ENCODE measurements at regions not wholly inside any gene's neighbourhood (a gene's known extent, or its start where the extent isn't known, plus 50 kb on each side); places are given as distances from the start of the nearest gene placed in this dataset.
"Not testable (repeated sequence)": the region's sequence is repeated elsewhere in the genome, so short reads cannot be mapped to it uniquely, and the experiment has no call there.

DNA sequence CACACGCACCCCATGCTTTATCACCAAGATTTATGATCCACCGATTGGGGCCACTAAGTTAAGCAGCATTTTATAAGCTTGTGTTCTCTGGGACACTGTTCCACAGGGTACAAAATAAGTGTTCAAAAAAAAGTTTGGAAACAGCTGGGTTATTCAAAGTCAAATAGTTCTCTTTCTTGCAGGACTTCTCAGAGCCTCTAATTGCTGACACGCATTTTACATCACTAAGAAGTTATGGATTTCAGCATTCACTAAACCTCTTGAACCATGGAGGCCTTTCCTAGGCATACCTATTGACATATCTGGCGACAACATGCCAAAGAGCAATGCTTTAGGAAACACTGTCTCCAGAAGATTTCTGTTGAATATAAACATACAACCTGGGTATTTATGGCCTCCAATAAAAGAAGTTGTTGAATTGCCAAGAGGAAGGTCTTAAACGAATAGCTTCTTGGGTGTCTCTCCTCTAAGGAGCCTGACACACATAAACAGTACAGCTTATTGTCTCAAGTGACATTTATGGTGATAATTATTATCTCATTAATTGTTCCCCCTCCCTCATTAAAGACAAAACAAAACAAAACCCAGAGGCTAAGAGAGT lies 147.1 kb upstream of the ARHGAP20 start:
- Histone ChIP-seq H3K9ac (no peak overlapping the region), H3K4me2 (no peak overlapping the region), H3K27me3 (no peaks in the 10 kb centered on the region), H3K36me3 (no peaks in the 10 kb centered on the region), H3K4me1 (peaks cover 6 to 29% (median 19%) of the 10 kb centered on the region in 10 experiments; a peak in 18 of 20 replicates), H3K9me3 (replicated peaks in 1 of 11) (peaks cover 0 to 9% (median 0%) of the 10 kb centered on the region in 11 experiments; a peak in 2 of 22 replicates), H3K4me3 (no peak overlapping the region), H4K20me1 (no peaks in the 10 kb centered on the region), H3K27ac (no peak overlapping the region)
- no peak for TF ChIP-seq Cebpa-rat (IDR thresholded peaks at IDR 0.05)

DNA sequence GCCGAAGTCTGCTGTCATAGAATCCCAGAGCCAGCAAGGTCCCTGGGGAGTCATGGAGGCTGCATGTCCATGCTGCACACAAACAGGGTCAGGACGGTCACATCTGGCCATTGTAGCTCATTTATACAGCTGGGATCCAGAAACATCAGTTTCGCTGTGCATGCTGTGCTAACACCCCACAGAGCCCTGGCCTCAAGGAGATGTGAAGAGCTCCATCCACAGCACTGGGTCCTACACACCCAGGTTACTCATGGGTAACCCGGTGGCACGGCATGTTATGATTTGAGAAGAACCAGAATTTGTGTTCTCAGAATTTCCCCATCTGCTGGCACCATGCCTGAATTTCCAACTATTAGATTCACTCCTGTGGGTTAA lies 146.3 kb upstream of the ARHGAP20 start:
- no peaks in the 10 kb centered on the region for H3K36me3 ChIP-seq
- H3K9me3 ChIP-seq (replicated peaks in 1 of 11) = peaks cover 0 to 17% (median 6%) of the 10 kb centered on the region in 11 experiments; a peak in 8 of 22 replicates
- H3K9ac ChIP-seq = no peak overlapping the region
- H3K4me2 ChIP-seq = peak overlapping the region in 8 of 11 experiments; percentile 0 to 55 (median 26); a peak in 14 of 22 replicates
- no peak overlapping the region for H3K27ac ChIP-seq
- peaks cover 6 to 29% (median 19%) of the 10 kb centered on the region in 10 experiments; a peak in 18 of 20 replicates for H3K4me1 ChIP-seq
- no peaks in the 10 kb centered on the region for H4K20me1 ChIP-seq
- no peak for TF ChIP-seq Cebpa-rat (IDR thresholded peaks at IDR 0.05)
- no peak overlapping the region for H3K4me3 ChIP-seq
- H3K27me3 ChIP-seq = no peaks in the 10 kb centered on the region

DNA sequence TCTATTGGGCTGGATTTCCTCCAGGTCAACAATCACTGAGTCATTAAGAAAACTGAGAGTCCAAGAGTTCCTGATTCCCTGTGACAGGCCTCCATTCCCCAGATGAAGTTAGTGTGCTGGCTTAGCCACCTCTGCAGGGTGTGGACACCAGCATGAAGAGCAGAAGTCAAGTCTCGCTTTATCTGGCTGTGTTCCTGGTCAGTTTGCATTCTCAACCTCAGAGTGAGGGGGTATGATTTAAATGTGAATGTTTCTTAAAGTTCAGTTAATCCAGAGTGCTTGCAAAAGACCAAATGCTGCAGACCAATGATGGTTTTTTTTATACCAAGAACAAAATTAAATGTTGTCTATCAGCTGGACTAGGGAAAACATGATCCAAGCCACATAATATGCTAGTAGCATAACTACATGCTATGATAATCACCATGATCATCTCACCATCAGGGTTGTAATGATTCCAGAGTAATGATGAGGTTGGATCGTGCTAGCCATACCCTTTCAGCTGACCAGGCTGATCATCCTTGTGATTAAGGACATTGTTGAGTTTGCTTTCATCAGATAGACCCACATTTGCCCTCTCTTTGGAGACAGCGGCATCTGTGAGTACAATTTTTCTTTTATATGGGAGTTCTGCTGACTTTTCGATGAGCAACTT lies 145.8 kb upstream of the ARHGAP20 start:
- TF ChIP-seq Cebpa-rat (IDR thresholded peaks at IDR 0.05) = no peak
- H3K4me2 ChIP-seq = peak overlapping the region in 10 of 11 experiments; percentile 0 to 55 (median 26); a peak in 16 of 22 replicates
- H3K27me3 ChIP-seq = no peaks in the 10 kb centered on the region
- H3K4me1 ChIP-seq = peaks cover 7 to 29% (median 19%) of the 10 kb centered on the region in 10 experiments; a peak in 18 of 20 replicates
- no peak overlapping the region for H3K9ac ChIP-seq
- peaks cover 0 to 18% (median 6%) of the 10 kb centered on the region in 11 experiments; a peak in 9 of 22 replicates for H3K9me3 ChIP-seq (replicated peaks in 1 of 11)
- no peaks in the 10 kb centered on the region for H4K20me1 ChIP-seq
- no peak overlapping the region for H3K4me3 ChIP-seq
- no peak overlapping the region for H3K27ac ChIP-seq
- no peaks in the 10 kb centered on the region for H3K36me3 ChIP-seq

DNA sequence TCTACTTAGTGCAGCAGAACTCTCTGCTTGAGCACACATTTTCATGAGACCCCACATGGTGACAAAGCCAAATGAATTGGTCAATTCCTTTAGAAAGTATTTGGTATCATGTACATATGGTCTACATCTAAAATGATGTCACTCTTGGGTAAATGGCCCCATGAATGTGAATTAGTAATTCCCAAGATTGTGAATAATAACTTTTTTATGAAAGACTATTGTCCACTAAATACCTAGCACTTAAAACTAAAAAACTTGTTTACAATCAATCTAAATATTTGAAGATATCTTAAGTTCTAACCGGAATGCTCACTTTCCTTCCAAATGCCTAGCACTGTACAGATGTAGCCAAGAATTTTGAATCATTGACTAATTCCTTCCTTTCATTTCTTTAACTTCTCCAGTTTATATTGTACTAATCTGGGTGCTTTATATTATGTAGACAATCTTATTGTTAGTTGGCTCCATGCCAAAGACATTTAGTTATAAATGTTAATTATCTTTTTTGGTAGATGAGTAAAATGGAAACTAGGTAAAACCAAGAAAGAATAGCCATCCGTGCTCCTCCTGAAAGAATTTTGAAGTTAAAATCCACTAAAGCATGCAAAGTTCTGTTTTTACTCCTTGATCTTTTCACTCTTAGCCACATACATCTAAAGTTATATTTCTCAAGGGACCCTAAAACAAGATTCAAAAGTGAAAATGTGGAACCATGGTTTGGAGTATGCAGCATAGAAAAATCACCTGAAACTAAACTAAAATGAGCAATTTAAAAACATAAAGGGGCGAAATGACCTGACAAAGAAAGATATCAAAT lies 145.0 kb upstream of the ARHGAP20 start:
- peaks cover 0 to 20% (median 6%) of the 10 kb centered on the region in 11 experiments; a peak in 9 of 22 replicates for H3K9me3 ChIP-seq (replicated peaks in 1 of 11)
- no peak for TF ChIP-seq Cebpa-rat (IDR thresholded peaks at IDR 0.05)
- H3K27ac ChIP-seq = no peak overlapping the region
- H3K27me3 ChIP-seq = no peaks in the 10 kb centered on the region
- H4K20me1 ChIP-seq = no peaks in the 10 kb centered on the region
- no peaks in the 10 kb centered on the region for H3K36me3 ChIP-seq
- peak overlapping the region in 10 of 11 experiments; percentile 0 to 55 (median 20); a peak in 13 of 22 replicates for H3K4me2 ChIP-seq
- no peak overlapping the region for H3K4me3 ChIP-seq
- no peak overlapping the region for H3K9ac ChIP-seq
- H3K4me1 ChIP-seq = peaks cover 7 to 29% (median 19%) of the 10 kb centered on the region in 10 experiments; a peak in 18 of 20 replicates

DNA sequence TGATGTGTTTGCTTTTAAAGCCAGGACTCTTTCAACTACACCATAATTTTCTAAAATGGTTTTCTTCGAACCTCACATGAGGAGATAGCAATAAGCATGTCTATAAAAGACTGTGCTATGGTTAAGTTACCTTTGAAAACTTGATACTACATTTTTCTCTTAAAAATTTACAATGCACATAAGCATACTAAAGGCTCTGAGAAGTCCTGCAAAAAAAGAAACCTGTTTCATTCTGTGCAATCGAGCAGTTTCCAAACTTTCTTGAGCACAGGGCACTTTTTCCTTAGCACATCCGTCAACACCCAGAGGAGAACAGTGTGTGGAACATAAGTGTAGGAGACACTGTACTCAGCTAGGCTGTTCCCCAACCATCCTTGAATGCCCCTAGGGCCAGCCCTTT lies 144.1 kb upstream of the ARHGAP20 start:
- Histone ChIP-seq H3K4me1 (peaks cover 7 to 29% (median 19%) of the 10 kb centered on the region in 10 experiments; a peak in 18 of 20 replicates), H3K4me3 (no peak overlapping the region), H3K9me3 (replicated peaks in 1 of 11) (peaks cover 0 to 20% (median 6%) of the 10 kb centered on the region in 11 experiments; a peak in 9 of 22 replicates), H3K9ac (no peak overlapping the region), H3K27me3 (no peaks in the 10 kb centered on the region), H3K27ac (no peak overlapping the region), H3K36me3 (no peaks in the 10 kb centered on the region), H3K4me2 (peak overlapping the region in 1 of 11 experiments; percentile 55; a peak in 1 of 22 replicates), H4K20me1 (no peaks in the 10 kb centered on the region)
- no peak for TF ChIP-seq Cebpa-rat (IDR thresholded peaks at IDR 0.05)

DNA sequence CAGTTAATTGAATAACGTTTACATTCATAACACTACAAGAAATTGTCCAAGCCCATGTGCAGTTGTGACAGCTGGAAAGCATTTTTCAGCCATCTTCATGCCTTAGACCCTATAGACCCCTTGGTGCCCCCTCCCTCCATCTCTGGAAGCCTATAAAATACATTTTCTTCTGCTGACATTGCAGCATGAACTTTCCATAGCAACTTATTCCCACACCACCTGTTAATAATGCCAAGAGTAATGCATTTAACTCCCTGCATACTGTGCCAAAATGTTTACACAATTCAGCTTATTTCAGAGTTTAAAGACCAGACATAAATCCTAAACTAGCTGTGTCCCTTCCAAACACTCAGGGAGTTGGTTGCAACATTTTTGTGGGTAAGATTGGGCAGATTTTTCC lies 143.0 kb upstream of the ARHGAP20 start:
- Histone ChIP-seq H3K9ac (no peak overlapping the region), H3K36me3 (no peaks in the 10 kb centered on the region), H3K27ac (no peak overlapping the region)

DNA sequence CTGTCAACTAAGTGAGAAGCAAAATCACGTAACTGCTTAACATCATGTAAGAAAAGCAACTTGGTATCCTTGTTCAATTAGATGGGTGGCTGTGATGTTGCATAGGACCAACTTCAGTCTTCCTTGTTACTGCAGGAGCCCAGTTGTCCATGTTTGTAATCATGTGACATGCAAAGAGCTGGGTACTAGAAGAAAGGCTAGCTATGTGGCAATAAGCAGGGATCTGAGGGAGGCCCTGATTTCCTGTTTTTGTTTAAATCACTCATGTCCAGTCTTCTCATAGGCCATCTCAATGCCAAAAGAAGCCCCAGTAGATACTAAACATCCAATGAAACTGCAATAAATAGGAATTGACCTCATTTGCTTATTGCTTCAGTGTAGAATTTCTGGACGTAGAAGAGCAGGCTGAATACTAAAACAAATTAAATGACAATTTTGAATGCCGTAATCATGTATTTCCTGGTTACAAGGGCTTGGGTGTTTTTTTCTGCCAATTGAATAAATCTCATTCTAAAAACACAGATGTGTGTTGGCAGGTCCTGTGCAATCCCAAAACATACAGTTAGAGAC lies 140.8 kb upstream of the ARHGAP20 start:
- Histone ChIP-seq H3K9ac (no peak overlapping the region), H3K9me3 (replicated peaks in 1 of 11) (peaks cover 0 to 20% (median 8%) of the 10 kb centered on the region in 11 experiments; a peak in 10 of 22 replicates), H3K4me1 (peaks cover 3 to 22% (median 12%) of the 10 kb centered on the region in 10 experiments; a peak in 15 of 20 replicates), H3K27ac (no peak overlapping the region), H3K4me2 (peak overlapping the region in 1 of 11 experiments; percentile 17; a peak in 1 of 22 replicates), H3K36me3 (no peaks in the 10 kb centered on the region; a peak in 1 of 22 replicates), H3K4me3 (no peak overlapping the region), H3K27me3 (no peaks in the 10 kb centered on the region), H4K20me1 (no peaks in the 10 kb centered on the region)
- no peak for TF ChIP-seq Cebpa-rat (IDR thresholded peaks at IDR 0.05)

More for the DNA sequence above, 143.0 kb upstream of the ARHGAP20 start:
- Histone ChIP-seq H4K20me1 (no peaks in the 10 kb centered on the region), H3K4me3 (no peak overlapping the region), H3K9me3 (replicated peaks in 1 of 11) (peaks cover 0 to 20% (median 6%) of the 10 kb centered on the region in 11 experiments; a peak in 9 of 22 replicates), H3K4me1 (peaks cover 7 to 29% (median 19%) of the 10 kb centered on the region in 10 experiments; a peak in 18 of 20 replicates), H3K4me2 (no peak overlapping the region; a peak in 1 of 22 replicates), H3K27me3 (no peaks in the 10 kb centered on the region)
- TF ChIP-seq Cebpa-rat (IDR thresholded peaks at IDR 0.05) = no peak

DNA sequence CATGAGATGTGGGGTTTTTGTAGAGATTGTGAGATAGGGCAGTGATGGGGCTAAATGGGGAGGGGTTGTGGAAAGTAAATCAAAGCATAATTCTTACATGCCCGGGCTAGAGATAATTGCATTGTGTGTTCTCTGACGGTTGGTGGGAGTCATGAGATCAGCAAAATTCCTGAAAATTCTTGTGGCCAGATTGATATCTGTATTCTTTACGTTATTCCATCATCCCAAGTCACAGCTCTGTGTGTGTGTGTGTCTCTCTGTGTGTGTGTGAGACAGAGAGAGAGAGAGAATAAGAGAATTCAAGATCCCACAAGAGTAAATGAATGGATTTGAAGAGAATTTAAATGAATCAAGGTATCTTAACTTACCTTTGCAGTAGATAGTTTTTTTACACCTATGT lies 138.6 kb upstream of the ARHGAP20 start:
- Histone ChIP-seq H3K36me3 (no peaks in the 10 kb centered on the region; a peak in 1 of 22 replicates), H3K9me3 (replicated peaks in 1 of 11) (peaks cover 0 to 20% (median 9%) of the 10 kb centered on the region in 11 experiments; a peak in 9 of 22 replicates), H3K4me1 (peaks cover 0 to 7% (median 0%) of the 10 kb centered on the region in 10 experiments; a peak in 1 of 20 replicates), H3K4me3 (no peak overlapping the region), H3K4me2 (no peak overlapping the region), H3K27me3 (no peaks in the 10 kb centered on the region), H3K9ac (no peak overlapping the region), H3K27ac (no peak overlapping the region), H4K20me1 (no peaks in the 10 kb centered on the region)
- no peak for TF ChIP-seq Cebpa-rat (IDR thresholded peaks at IDR 0.05)

DNA sequence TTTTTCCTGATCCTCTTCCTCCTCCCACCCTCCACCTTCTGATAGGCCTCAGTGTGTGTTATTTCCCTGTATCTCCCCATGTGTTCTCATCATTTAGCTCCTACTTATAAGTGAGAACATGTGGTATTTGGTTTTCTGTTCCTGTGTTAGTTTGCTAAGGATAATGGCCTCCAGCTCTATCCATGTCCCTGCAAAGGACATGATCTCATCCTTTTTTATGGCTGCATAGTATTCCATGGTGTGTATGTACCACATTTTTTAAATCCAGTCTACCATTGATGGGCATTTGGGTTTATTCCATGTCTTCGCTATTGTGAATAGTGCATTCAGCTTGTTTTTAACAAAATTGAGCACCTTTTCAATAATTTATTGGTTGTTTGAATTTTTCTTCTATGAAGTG lies 130.8 kb upstream of the ARHGAP20 start:
- not testable (repeated sequence) for H4K20me1 ChIP-seq, H3K9ac ChIP-seq, H3K27ac ChIP-seq, H3K4me1 ChIP-seq, H3K36me3 ChIP-seq, H3K4me3 ChIP-seq, H3K4me2 ChIP-seq, H3K27me3 ChIP-seq
- peaks cover 0 to 23% (median 5%) of the 10 kb centered on the region in 11 experiments; a peak in 10 of 22 replicates for H3K9me3 ChIP-seq (replicated peaks in 1 of 11)

Measured in BLaER1 treated with 17β-estradiol and CSF1 and Interleukin-3, amounts not matched to agents 10 nM and 100 nM (cell line).